GM12878 (cell line): ENCODE measurements at regions not wholly inside any gene's neighbourhood (a gene's known extent, or its start where the extent isn't known, plus 50 kb on each side); places are given as distances from the start of the nearest gene placed in this dataset.

Experiments used
- ATAC-seq: fragments of 200-7000 bp; cut with Tn5 transposase; 3 replicates; pipeline ENCODE4 v1.9.1; 2020; ENCODE audit warnings: mild to moderate bottlenecking, moderate library complexity
- BruUV-seq: library from RNA; stranded (reverse); fragments of 400-500 nt; replicated peaks from 2 replicates; lab custom pipeline; 2021; lab: Mats Ljungman, UMichigan
- CTCF ChIA-PET: fragments of 300-600 bp; sonication (Branson Sonifier 250); formaldehyde crosslinking; extraction: SDS; loops from one replicate; lab custom pipeline; 2021; ENCODE audit warnings: inconsistent platforms; lab: Yijun Ruan, JAX
- POLR2A ChIA-PET: fragments of 350-600 bp; formaldehyde crosslinking; extraction: SDS; loops from one replicate; lab custom pipeline; 2021; ENCODE audit warnings: inconsistent platforms; lab: Charles Lee
- RAD21 ChIA-PET: fragments of 300-600 bp; sonication (Branson Sonifier 250); formaldehyde crosslinking; loops from one replicate; lab custom pipeline; 2023; ENCODE audit warnings: antibody characterized with exemption; ENCODE audit not compliant: unreplicated experiment; lab: Charles Lee
- SMC1A ChIA-PET: fragments of 300-600 bp; sonication (Branson Sonifier 250); formaldehyde crosslinking; loops from one replicate; lab custom pipeline; 2023; ENCODE audit not compliant: unreplicated experiment, uncharacterized antibody; lab: Charles Lee
- DNase-seq: peaks from one replicate; pipeline ENCODE4 v3.0.0-alpha.2; 2011; ENCODE audit warnings: low read depth, low spot score
- FAIRE-seq: peaks from 3 replicates; lab custom pipeline; 2011; peaks lifted over from hg19 to GRCh38; lab: Jason Lieb, UNC
- H2AFZ ChIP-seq: 2 replicates; pipeline ENCODE4 v1.6.0; 2011; ENCODE audit warnings: low read depth, low read length, control low read depth; ENCODE audit not compliant: control insufficient read depth
- H3K27ac ChIP-seq: 2 replicates; pipeline ENCODE4 v1.5.1; 2011; ENCODE audit warnings: control low read depth; ENCODE audit not compliant: control insufficient read depth, insufficient read depth
- H3K27me3 ChIP-seq, 2 experiments: replicated peaks in 1 of 2; 2 replicates each; pipeline versions ENCODE4 v1.6.0 to v1.6.1; 2011; ENCODE audit warnings: low read length in 1 of 2; ENCODE audit not compliant: control insufficient read depth in 2 of 2, insufficient read depth in 2 of 2
- H3K36me3 ChIP-seq, 2 experiments: 2 replicates each; pipeline ENCODE4 v1.5.1; 2011; ENCODE audit warnings: low read length in 1 of 2; ENCODE audit not compliant: control insufficient read depth in 2 of 2, insufficient read depth in 2 of 2
- H3K4me1 ChIP-seq: 2 replicates; pipeline ENCODE4 v1.6.1; 2011; ENCODE audit warnings: mild to moderate bottlenecking, low read length, moderate library complexity, mixed read lengths; ENCODE audit not compliant: control insufficient read depth, insufficient read depth
- H3K4me2 ChIP-seq: 2 replicates; pipeline ENCODE4 v1.6.0; 2011; ENCODE audit warnings: control low read depth; ENCODE audit not compliant: control insufficient read depth, insufficient read depth
- H3K4me3 ChIP-seq: fragments of 200-600 bp; sonication (generic); 2 replicates; pipeline ENCODE4 v1.5.1; 2016
- H3K79me2 ChIP-seq: 2 replicates; pipeline ENCODE4 v1.6.0; 2011; ENCODE audit warnings: low read length; ENCODE audit not compliant: control insufficient read depth, insufficient read depth
- H3K9ac ChIP-seq: 2 replicates; pipeline ENCODE4 v1.8.0; 2011; ENCODE audit warnings: low read length, control low read depth, mixed read lengths; ENCODE audit not compliant: control insufficient read depth, insufficient read depth
- H3K9me3 ChIP-seq: replicated peaks from 3 replicates; pipeline ENCODE4 v1.5.1; 2011; ENCODE audit warnings: mild to moderate bottlenecking, low read length; ENCODE audit not compliant: control insufficient read depth, insufficient read depth
- H4K20me1 ChIP-seq: 2 replicates; pipeline ENCODE4 v1.6.0; 2011; ENCODE audit not compliant: control insufficient read depth, insufficient read depth
- EGR1 ChIP-seq, 2 experiments: IDR thresholded peaks; 1 replicate in 1 of 2; 2 replicates in 1 of 2; pipeline ENCODE4 v1.6.1; 2011 to 2012; ENCODE audit warnings: low read depth in 2 of 2, low read length in 2 of 2, borderline replicate concordance in 1 of 2, mild to moderate bottlenecking in 1 of 2, moderate library complexity in 1 of 2
- FOXK2 ChIP-seq: fragments of 450-650 bp; IDR thresholded peaks from 2 replicates; pipeline ENCODE4 v1.6.1; 2017; ENCODE audit warnings: mild to moderate bottlenecking, moderate library complexity
- FOXM1 ChIP-seq: IDR thresholded peaks from 2 replicates; pipeline ENCODE4 v1.6.1; 2012; ENCODE audit warnings: low read depth, mild to moderate bottlenecking, inconsistent platforms, low read length, moderate library complexity
- GATAD2B ChIP-seq: fragments of 450-650 bp; conservative IDR thresholded peaks from 2 replicates; pipeline ENCODE4 v1.6.1; 2017; ENCODE audit warnings: low read depth, mild to moderate bottlenecking, moderate library complexity
- HCFC1 ChIP-seq: fragments of 150-350 bp; IDR thresholded peaks from 2 replicates; pipeline ENCODE4 v1.6.1; 2014; ENCODE audit warnings: low read length
- IKZF2 ChIP-seq, 2 experiments: fragments of 450-650 bp; IDR thresholded peaks; 2 replicates each; pipeline ENCODE4 v1.6.1; 2017; ENCODE audit warnings: mild to moderate bottlenecking in 2 of 2, moderate library complexity in 2 of 2
- MAX ChIP-seq: IDR thresholded peaks from 2 replicates; pipeline ENCODE4 v1.6.1; 2012; ENCODE audit warnings: low read depth, low read length, improper control_type of control experiment
- MYB ChIP-seq: fragments of 150-350 bp; IDR thresholded peaks from 2 replicates; pipeline ENCODE4 v1.6.1; 2014; ENCODE audit warnings: mild to moderate bottlenecking, low read depth, low read length, borderline replicate concordance
- NBN ChIP-seq: fragments of 450-650 bp; IDR thresholded peaks from 2 replicates; pipeline ENCODE4 v1.6.1; 2016
- NFYB ChIP-seq: IDR thresholded peaks from 2 replicates; pipeline ENCODE4 v1.6.1; 2011; ENCODE audit warnings: low read depth, mild to moderate bottlenecking, low read length, improper control_type of control experiment, moderate library complexity; ENCODE audit not compliant: insufficient read depth
- NR2C2 ChIP-seq: IDR thresholded peaks from 2 replicates; pipeline ENCODE4 v1.6.1; 2011; ENCODE audit warnings: borderline replicate concordance, low read depth; ENCODE audit not compliant: control insufficient read depth, insufficient read length
- PAX5 ChIP-seq: IDR thresholded peaks from 2 replicates; pipeline ENCODE4 v1.6.1; 2011; ENCODE audit warnings: low read depth, low read length, borderline replicate concordance
- PBX3 ChIP-seq: IDR thresholded peaks from 2 replicates; pipeline ENCODE4 v1.6.1; 2011; ENCODE audit warnings: mild to moderate bottlenecking, low read depth, low read length, moderate library complexity; ENCODE audit not compliant: insufficient replicate concordance
- RBBP5 ChIP-seq: fragments of 200-600 bp; sonication (generic); conservative IDR thresholded peaks from 2 replicates; pipeline ENCODE4 v1.6.1; 2016
- RUNX3 ChIP-seq: IDR thresholded peaks from 2 replicates; pipeline ENCODE4 v1.6.1; 2012; ENCODE audit warnings: low read length, inconsistent platforms
- SPI1 ChIP-seq: IDR thresholded peaks from 2 replicates; pipeline ENCODE4 v1.6.1; 2011; ENCODE audit warnings: low read depth, mild to moderate bottlenecking, low read length, moderate library complexity, borderline replicate concordance; ENCODE audit not compliant: insufficient read depth
- SREBF2 ChIP-seq: IDR thresholded peaks from 2 replicates; pipeline ENCODE4 v1.6.1; 2012; ENCODE audit warnings: mild to moderate bottlenecking, low read length
- SUZ12 ChIP-seq: fragments of 200-600 bp; sonication (generic); IDR thresholded peaks from one replicate; pipeline ENCODE4 v1.6.1; 2018; ENCODE audit warnings: antibody characterized with exemption, mild to moderate bottlenecking; ENCODE audit not compliant: unreplicated experiment
- TCF7 ChIP-seq: IDR thresholded peaks from 2 replicates; pipeline ENCODE4 v1.6.1; 2014; ENCODE audit warnings: antibody characterized with exemption, borderline replicate concordance
- ZNF217 ChIP-seq: fragments of 450-650 bp; IDR thresholded peaks from 2 replicates; pipeline ENCODE4 v1.6.1; 2017; ENCODE audit warnings: antibody characterized with exemption, mild to moderate bottlenecking
- ZNF24 ChIP-seq: fragments of 450-650 bp; IDR thresholded peaks from 2 replicates; pipeline ENCODE4 v1.6.1; 2017; ENCODE audit warnings: antibody characterized with exemption, mild to moderate bottlenecking
- ZNF622 ChIP-seq: fragments of 450-650 bp; IDR thresholded peaks from 2 replicates; pipeline ENCODE4 v1.6.1; 2017; ENCODE audit warnings: mild to moderate bottlenecking, inconsistent platforms
- WGBS: methylation state at CpG from one replicate; pipeline ENCODE4 v1.1.6; 2016; ENCODE audit warnings: low lambda C conversion rate; ENCODE audit not compliant: insufficient replicate concordance, insufficient coverage; ENCODE audit errors: missing lambda C conversion rate; 5-methylcytosine and 5-hydroxymethylcytosine counted together
- in situ Hi-C: fragments of 300-500 bp; cut with MboI; formaldehyde crosslinking; loops from 9 replicates; pipeline ENCODE4 v1.14.3; 2018; ENCODE audit warnings: mixed read lengths
- intact Hi-C: fragments of 100-400 bp; cut with micrococcal nuclease; formaldehyde crosslinking; loops from one replicate; pipeline ENCODE4 v1.14.2; 2022; ENCODE audit not compliant: unreplicated experiment
- TF ChIP-seq, protein P1 (sequence below): IDR thresholded peaks from 2 replicates; pipeline ENCODE4 v1.6.1; 2011; ENCODE audit warnings: borderline replicate concordance, low read depth, mild to moderate bottlenecking, moderate library complexity, mixed read lengths, low read length; ENCODE audit not compliant: insufficient read depth; ENCODE audit errors: extremely low read length

- TF ChIP-seq PBX3 (no peak), SREBF2 (no peak), SPI1 (no peak), ZNF24 (no peak), MYB (no peak), FOXM1 (no peak)
- TF ChIP-seq, all 136 proteins: peak for 0
These were observed 317.6 kb upstream of the UMPS start (continued) for GRCh38 chr3:124412644-124413043.

GRCh38 chr3:124413393-124413792 lies 316.9 kb upstream of the UMPS start:
- Histone ChIP-seq H3K4me1 (no peaks in the 10 kb centered on the region), H3K27ac (no peak overlapping the region), H3K79me2 (no peaks in the 10 kb centered on the region), H3K9ac (no peak overlapping the region), H3K4me2 (no peak overlapping the region), H3K9me3 (no peaks in the 10 kb centered on the region), H4K20me1 (no peaks in the 10 kb centered on the region)
- ChIA-PET RAD21 (no interaction called here), SMC1A (no interaction called here)
- intact Hi-C loops = no loop called here
- TF ChIP-seq HCFC1 (no peak), IKZF2 (IDR thresholded peaks at IDR 0.05) (no peak), NBN (no peak), PAX5 (no peak), ZNF622 (no peak), ZNF217 (no peak), MAX (no peak), RUNX3 (no peak), RBBP5 (no peak), SUZ12 (no peak), EGR1 (IDR thresholded peaks at IDR 0.05; ENCODE audit: borderline replicate concordance in 1 of 2, low read depth in 2 of 2, low read length in 2 of 2) (no peak), NR2C2 (no peak), NFYB (no peak), TCF7 (no peak), FOXK2 (no peak), FOXM1 (no peak), GATAD2B (no peak)
- TF ChIP-seq, protein P1, sequence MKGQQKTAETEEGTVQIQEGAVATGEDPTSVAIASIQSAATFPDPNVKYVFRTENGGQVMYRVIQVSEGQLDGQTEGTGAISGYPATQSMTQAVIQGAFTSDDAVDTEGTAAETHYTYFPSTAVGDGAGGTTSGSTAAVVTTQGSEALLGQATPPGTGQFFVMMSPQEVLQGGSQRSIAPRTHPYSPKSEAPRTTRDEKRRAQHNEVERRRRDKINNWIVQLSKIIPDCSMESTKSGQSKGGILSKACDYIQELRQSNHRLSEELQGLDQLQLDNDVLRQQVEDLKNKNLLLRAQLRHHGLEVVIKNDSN = no peak
- TF ChIP-seq, all 136 proteins: peak for 0
- H3K36me3 ChIP-seq = no peaks in the 10 kb centered on the region
- peaks cover 0 to 2% of the 10 kb centered on the region in 2 experiments; a peak in 3 of 4 replicates for H3K27me3 ChIP-seq
- no peak overlapping the region for H2AFZ ChIP-seq
- no peak overlapping the region for H3K4me3 ChIP-seq
- FAIRE-seq (no peak), ATAC-seq (no peak), DNase-seq (no peak)
- ChIA-PET POLR2A (no interaction called here), CTCF (no interaction called here)
- in situ Hi-C loops = no loop called here
- no TSS peak for BruUV-seq
- WGBS = 30% methylated on average over 9 of the region's 9 CpGs
